ENCODE measurements at regions not wholly inside any gene's neighbourhood (a gene's known extent, or its start where the extent isn't known, plus 50 kb on each side); places are given as distances from the start of the nearest gene placed in this dataset.

- no peak for TF ChIP-seq E2F1 (CRISPR knock-in tag; IDR thresholded peaks at IDR 0.05)
- TF ChIP-seq CBFB (CRISPR knock-in tag; IDR thresholded peaks at IDR 0.05; ENCODE audit: low read depth): no peak
These were observed 927.1 kb downstream of the VRK1 start (continued) for GRCh38 chr14:97724265-97724731.

GRCh38 chr14:97726676-97727075 lies 929.5 kb downstream of the VRK1 start:
- Mint-ChIP-seq H3K4me1 (peaks cover 8% of the 10 kb centered on the region), H3K27me3 (ENCODE audit: low read depth) (peaks cover 5% of the 10 kb centered on the region; the same call in 1 of the 2 replicates), H3K36me3 (peaks cover 7% of the 10 kb centered on the region), H3K27ac (no peak overlapping the region), H3K9me3 (peaks cover 14% of the 10 kb centered on the region), H3K4me3 (no peak overlapping the region)
- ChIA-PET POLR2A (no interaction called here), CTCF (no interaction called here)
- TF ChIP-seq CTCF (IDR thresholded peaks at IDR 0.05) (no peak), ZNF263 (CRISPR knock-in tag; IDR thresholded peaks at IDR 0.05; ENCODE audit: low read depth) (no peak), FOXK1 (CRISPR knock-in tag; IDR thresholded peaks at IDR 0.05) (no peak), ERG (CRISPR knock-in tag; IDR thresholded peaks at IDR 0.05) (no peak), CREM (CRISPR knock-in tag; IDR thresholded peaks at IDR 0.05) (no peak), ZNF423 (CRISPR knock-in tag; IDR thresholded peaks at IDR 0.05) (no peak), OVOL2 (CRISPR knock-in tag; IDR thresholded peaks at IDR 0.05; ENCODE audit: borderline replicate concordance) (no peak), HMGA2 (CRISPR knock-in tag; IDR thresholded peaks at IDR 0.05) (no peak)
- no peak for DNase-seq (ENCODE audit: low spot score)
- no peak for ATAC-seq

GRCh38 chr14:97730706-97731105 lies 933.5 kb downstream of the VRK1 start:
- DNase-seq (ENCODE audit: low spot score) (no peak), ATAC-seq (no peak)
- H3K27me3 Mint-ChIP-seq (ENCODE audit: low read depth): no peaks in the 10 kb centered on the region

More at GRCh38 chr14:97730706-97731105, 933.5 kb downstream of the VRK1 start:
- TF ChIP-seq ZBTB21 (CRISPR knock-in tag; IDR thresholded peaks at IDR 0.05; ENCODE audit: borderline replicate concordance): no peak
- TF ChIP-seq TCF7 (CRISPR knock-in tag; IDR thresholded peaks at IDR 0.05; ENCODE audit: low read depth): no peak
- TF ChIP-seq ZMAT4 (CRISPR knock-in tag; IDR thresholded peaks at IDR 0.05): no peak
- no peak for TF ChIP-seq RELA (CRISPR knock-in tag; IDR thresholded peaks at IDR 0.05; ENCODE audit: borderline replicate concordance)
- no peak for TF ChIP-seq CDX4 (CRISPR knock-in tag; IDR thresholded peaks at IDR 0.05; ENCODE audit: borderline replicate concordance)
- TF ChIP-seq CREM (CRISPR knock-in tag; IDR thresholded peaks at IDR 0.05): no peak
- TF ChIP-seq ZNF138 (CRISPR knock-in tag; conservative IDR thresholded peaks at IDR 0.05): no peak
- TF ChIP-seq AR (CRISPR knock-in tag; IDR thresholded peaks at IDR 0.05): no peak
- TF ChIP-seq USF2 (CRISPR knock-in tag; IDR thresholded peaks at IDR 0.05): no peak
- no peak for TF ChIP-seq TP53 (CRISPR knock-in tag; IDR thresholded peaks at IDR 0.05)
- TF ChIP-seq TEAD4 (CRISPR knock-in tag; IDR thresholded peaks at IDR 0.05): no peak
- CTCF ChIA-PET: no interaction called here
- no peak overlapping the region for H3K4me3 Mint-ChIP-seq
- POLR2A ChIA-PET: no interaction called here
- H3K9me3 Mint-ChIP-seq: peaks cover 12% of the 10 kb centered on the region
- H3K36me3 Mint-ChIP-seq: peaks cover 7% of the 10 kb centered on the region
- no peaks in the 10 kb centered on the region for H3K4me1 Mint-ChIP-seq
- no peak overlapping the region for H3K27ac Mint-ChIP-seq

All from WTC11 (cell line).